GM21825 (cell line): ENCODE measurements at regions not wholly inside any gene's neighbourhood (a gene's known extent, or its start where the extent isn't known, plus 50 kb on each side); places are given as distances from the start of the nearest gene placed in this dataset.
"Not testable (repeated sequence)": the region's sequence is repeated elsewhere in the genome, so short reads cannot be mapped to it uniquely, and the experiment has no call there.

Experiments used
- ATAC-seq: cut with Tn5 transposase; IDR thresholded peaks from one replicate; pipeline ENCODE4 v1.9.1; 2021; ENCODE audit warnings: mild to moderate bottlenecking, moderate library complexity; ENCODE audit not compliant: unreplicated experiment

- no peak for ATAC-seq
These were observed 214.2 kb downstream of the KITLG start for GRCh38 chr12:88366101-88366500.

GRCh38 chr12:88367231-88367630 is 213.0 kb downstream of the KITLG start:
- ATAC-seq = no peak

DNA sequence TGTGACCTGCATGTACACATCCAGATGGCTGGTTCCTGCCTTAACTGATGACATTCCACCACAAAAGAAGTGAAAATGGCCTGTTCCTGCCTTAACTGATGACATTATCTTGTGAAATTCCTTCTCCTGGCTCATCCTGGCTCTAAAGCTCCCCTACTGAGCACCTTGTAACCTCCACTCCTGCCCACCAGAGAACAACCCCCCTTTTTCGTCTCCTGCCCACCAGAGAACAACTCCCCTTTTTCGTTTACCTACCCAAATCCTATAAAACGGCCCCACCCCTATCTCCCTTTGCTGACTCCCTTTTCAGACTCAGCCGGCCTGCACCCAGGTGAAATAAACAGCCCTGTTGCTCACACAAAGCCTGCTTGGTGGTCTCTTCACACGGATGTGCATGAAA is 212.2 kb downstream of the KITLG start:
- not testable (repeated sequence) for ATAC-seq

DNA sequence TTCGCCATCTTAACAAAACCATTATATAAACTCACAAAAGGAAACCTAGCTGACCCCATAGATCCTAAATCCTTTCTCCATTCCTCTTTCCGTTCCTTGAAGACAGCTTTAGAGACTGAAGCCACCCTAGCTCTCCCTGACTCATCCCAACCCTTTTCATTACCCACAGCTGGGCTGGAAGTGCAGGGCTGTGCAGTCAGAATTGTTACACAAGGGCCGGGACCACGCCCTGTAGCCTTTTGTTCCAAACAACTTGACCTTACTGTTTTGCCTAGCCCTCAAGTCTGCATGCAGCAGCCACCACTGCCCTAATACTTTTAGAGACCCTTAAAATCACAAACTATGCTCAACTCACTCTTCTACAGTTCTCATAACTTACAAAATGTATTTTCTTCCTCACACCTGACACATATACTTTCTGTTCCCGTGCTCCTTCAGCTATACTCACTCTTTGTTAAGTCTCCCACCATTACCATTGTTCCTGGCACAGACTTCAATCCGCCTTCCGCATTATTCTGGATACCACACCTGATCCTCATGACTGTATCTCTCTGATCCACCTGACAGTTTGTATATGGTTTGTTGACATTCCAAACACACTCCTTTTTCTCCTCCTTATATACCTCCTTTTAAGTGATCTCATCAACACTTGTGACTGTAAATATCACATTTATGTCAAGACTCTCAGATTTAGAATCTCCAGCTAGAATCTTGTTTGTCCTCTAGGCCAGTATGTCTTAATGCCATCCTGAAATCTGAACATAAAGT is 208.7 kb downstream of the KITLG start:
- no peak for ATAC-seq

GRCh38 chr12:88375306-88376305 is 204.7 kb downstream of the KITLG start:
- ATAC-seq = no peak

GRCh38 chr12:88377973-88378372 is 202.3 kb downstream of the KITLG start:
- ATAC-seq = no peak

- ATAC-seq = no peak
These were observed 198.8 kb downstream of the KITLG start for GRCh38 chr12:88381466-88381865.

DNA sequence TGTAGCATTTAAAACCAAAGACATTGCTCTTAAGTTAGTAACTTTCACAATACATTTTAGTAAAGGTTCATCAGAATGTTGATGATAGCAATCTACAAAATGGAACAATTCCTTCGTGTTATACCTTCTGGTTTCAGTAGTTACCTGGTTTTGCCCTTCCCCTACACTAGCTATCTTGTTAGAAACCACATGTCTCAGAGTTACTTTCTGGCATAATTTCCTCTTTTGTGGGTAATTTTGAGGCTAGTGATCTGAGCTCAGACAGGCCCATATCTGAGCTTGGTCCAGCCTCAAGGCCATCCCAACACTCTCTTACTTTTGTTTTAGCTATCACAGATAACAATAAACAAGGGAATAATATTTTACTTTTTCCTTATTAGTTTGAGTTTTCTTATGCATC is 196.9 kb downstream of the KITLG start:
- ATAC-seq = no peak

GRCh38 chr12:88388566-88389540 is 191.4 kb downstream of the KITLG start:
- ATAC-seq = peak; percentile 41

DNA sequence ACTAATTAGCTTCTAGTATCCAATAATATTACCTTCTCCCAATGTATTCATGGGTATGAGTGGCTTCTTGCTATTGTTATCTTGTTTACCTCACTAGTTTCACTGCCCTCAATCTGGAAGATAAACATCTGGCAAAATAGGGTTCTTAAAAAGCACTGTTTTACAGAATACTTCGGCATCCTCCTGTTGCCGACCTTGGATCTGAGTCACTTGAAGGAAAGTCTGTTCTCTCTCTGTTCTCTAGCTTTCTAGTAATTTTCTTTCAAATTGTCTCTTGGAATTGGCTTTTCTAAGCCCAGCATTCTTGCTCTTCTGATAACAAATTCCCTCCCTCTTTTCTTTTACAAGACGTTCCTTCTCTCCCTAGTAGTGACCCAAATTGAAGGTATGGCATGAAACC is 189.5 kb downstream of the KITLG start:
- ATAC-seq = no peak

DNA sequence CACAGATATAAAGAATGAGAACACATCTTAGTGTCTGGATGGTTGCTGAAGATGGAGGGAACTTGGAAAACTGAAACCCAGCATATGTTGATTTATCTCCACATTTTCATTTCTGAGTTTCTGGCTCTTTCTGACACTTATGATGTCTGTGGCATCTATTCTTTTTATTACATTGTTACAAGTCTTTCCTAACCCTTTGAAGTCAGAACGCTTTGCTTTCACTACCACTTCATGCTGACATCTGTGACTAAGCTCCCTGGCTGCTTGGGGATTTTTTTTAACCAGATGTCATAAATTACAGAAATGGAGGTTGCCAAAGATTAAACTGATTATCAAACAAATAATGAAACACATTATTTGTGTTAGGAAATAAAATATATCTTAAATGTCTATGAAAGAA is 188.7 kb downstream of the KITLG start:
- ATAC-seq = no peak

DNA sequence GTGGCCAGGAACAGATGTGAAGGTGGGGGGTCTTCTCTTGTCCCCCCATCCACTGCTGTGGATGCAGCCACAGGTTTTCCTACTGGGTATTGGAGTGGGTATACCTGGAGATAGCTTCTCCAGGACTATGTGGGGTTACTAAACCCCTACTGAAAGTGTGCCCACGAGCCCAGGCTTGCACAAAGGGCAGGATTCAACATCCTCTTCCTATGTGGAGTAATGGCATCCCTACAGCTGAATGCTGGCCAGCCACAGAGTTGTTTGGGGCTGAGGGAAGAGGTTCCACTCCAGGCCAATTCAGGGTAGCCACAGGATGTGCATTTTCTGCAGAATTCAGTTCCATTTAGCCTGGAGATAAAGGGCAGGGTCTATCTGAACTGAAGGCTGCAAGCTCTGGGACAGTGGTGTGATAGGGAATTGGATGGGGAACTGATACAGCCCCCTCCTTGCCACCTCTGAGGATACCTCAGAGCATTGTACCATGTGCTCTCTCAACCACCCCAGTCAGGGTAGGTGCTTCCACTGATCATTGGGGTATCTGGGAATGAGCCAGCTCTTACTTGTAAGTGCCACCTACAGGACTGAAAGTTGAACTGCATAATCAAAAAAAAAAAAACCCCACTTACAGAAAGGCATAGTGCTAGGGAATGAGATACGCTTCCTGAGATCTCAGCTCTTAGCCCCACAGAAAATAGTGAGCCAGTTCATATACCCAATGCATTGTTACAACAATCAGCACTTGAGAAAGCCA is 187.1 kb downstream of the KITLG start:
- ATAC-seq = no peak

DNA sequence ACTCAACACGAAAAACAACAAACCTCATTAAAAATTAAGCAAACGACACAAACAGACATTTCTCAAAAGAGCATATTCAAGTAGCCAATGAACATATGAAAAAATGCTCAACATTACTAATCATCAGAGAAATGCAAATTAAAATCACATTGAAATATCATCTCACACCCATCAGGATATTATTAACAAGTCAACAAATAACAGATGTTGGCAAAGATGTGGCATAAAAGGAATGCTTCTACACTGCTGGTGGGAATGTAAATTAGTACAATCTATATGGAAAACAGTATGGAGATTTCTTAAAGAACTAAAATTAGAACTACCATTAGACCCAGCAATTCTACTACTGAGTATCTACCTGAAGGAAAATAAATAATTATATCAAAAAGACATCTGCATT is 182.2 kb downstream of the KITLG start:
- ATAC-seq = no peak

- ATAC-seq = no peak
These were observed 180.5 kb downstream of the KITLG start for GRCh38 chr12:88399811-88400210.

- no peak for ATAC-seq
These were observed 180.0 kb downstream of the KITLG start for GRCh38 chr12:88400302-88400701.

DNA sequence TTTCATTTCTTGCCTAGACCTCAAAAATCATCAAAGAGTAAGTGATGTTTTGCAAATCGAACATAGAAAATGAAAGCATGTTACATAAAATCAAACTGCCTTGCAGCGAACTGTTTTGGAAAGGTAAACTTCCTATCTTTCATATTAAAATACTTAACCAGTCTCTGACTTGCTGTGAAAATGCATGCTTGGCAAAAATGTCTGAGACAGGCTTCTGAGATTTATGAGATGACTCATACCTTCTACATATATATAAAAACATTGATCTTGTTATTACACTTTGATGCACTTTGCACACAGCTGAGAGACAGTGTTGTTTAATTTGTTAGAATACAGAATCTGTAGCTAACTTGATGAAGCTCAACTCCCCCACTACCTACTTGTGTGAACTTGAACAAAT is 179.1 kb downstream of the KITLG start:
- ATAC-seq = no peak

DNA sequence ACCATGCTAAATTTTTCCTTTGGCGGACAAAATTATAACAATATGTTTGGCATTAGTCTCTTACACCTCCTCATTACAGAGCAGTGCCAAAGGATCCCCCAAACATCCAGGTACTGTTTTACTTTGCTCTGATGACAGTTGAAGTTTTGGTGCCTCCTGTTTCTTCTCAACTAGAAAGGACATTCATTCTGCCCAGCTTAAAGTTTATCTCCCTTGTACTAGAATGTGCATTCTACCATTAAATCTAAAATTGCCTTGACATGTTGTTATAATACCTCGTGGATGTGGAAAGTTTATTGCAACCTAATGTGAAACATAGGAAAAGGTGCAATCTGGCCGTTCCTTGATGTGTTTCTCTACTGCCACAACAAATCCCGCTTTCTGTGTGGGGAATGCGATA is 173.4 kb downstream of the KITLG start:
- no peak for ATAC-seq

DNA sequence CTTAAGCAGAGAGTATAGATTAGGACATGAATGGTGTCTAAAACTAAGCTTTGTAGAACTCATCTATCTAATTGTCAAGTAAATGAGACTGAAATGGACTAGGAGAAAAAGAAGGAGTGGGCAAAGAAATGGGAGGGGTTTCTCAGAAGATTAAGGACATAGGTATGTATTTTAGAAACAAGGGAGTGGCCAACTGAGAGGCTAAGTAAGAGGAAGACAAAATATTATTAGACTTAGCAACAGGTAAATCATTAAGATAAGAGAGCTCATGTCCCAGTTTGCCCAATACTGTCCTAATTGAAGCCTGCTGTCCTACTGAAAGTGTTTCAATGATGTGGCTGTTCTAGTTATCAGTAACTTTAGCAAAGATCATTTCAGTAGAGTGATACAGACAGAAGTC is 171.4 kb downstream of the KITLG start:
- no peak for ATAC-seq

DNA sequence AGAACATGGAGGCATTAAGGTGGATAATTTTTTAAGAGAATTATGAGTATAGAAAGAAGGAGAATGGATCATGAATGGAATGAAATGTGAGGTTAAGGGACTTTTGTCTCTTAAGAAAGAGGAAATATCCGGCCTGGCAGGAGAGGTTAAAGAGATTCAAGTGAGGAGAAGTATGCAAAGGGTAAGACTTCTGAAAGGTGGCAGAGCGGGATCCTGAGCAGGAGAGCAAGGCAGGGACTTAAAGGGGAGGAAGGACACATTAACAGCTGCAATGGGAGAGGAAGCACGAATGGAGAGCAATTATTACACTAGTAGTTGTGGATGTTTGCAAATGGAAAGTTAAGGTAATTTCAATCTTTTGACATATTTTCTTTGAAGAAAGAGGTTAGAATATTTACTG is 171.0 kb downstream of the KITLG start:
- no peak for ATAC-seq

GRCh38 chr12:88411689-88412088 is 168.6 kb downstream of the KITLG start:
- ATAC-seq = no peak
